DND-41 (cell line): ENCODE measurements at regions not wholly inside any gene's neighbourhood (a gene's known extent, or its start where the extent isn't known, plus 50 kb on each side); places are given as distances from the start of the nearest gene placed in this dataset.
"Not testable (repeated sequence)": the region's sequence is repeated elsewhere in the genome, so short reads cannot be mapped to it uniquely, and the experiment has no call there.

Experiments used
- CTCF ChIP-seq: IDR thresholded peaks from 2 replicates; pipeline ENCODE4 v1.5.1; 2012; ENCODE audit warnings: borderline replicate concordance, low read length, moderate library complexity, mild to moderate bottlenecking; ENCODE audit not compliant: poor library complexity, severe bottlenecking; ENCODE audit errors: extremely low read depth
- EZH2 ChIP-seq: IDR thresholded peaks from 3 replicates; pipeline ENCODE4 v1.6.1; 2012; ENCODE audit warnings: borderline replicate concordance, low read depth, mild to moderate bottlenecking, moderate library complexity, low read length, inconsistent platforms; ENCODE audit not compliant: severe bottlenecking

- TF ChIP-seq EZH2, CTCF: not testable (repeated sequence)
Measured at GRCh38 chr1:99553819-99554218, 92.1 kb upstream of the PALMD start.
